D721Med (cell line): ENCODE measurements at regions not wholly inside any gene's neighbourhood (a gene's known extent, or its start where the extent isn't known, plus 50 kb on each side); places are given as distances from the start of the nearest gene placed in this dataset.

ENCODE experiments used
- DNase-seq: peaks from one replicate; pipeline ENCODE4 v3.0.0; 2011; ENCODE audit warnings: low spot score; ENCODE audit not compliant: insufficient read length
- FAIRE-seq: peaks from 2 replicates; lab custom pipeline; 2011; peaks lifted over from hg19 to GRCh38; lab: Jason Lieb, UNC
- TF ChIP-seq, protein P1 (sequence below): IDR thresholded peaks from 2 replicates; pipeline ENCODE4 v1.5.1; 2012; ENCODE audit warnings: mild to moderate bottlenecking, control low read depth; ENCODE audit not compliant: insufficient read depth; ENCODE audit errors: missing control alignments

DNA sequence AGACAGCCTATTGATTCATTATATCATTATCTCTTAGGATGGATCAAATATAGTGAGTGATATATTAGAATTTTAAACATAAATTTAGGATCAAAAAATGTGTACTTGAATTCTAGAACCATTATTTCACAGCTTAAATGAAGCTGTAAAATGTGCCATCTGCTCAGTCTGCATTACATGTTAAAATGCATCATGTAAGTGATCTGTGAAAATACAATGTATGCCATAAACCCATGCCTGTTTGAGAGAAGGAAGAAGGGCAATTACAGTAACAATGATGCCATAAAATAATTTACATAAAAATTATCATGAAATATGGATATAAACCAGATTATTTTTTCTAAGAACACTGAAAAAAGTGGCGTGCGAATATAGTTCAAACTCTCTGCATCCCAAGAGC, 1066.0 kb upstream of the ADGRL4 start:
- no peak for DNase-seq
- TF ChIP-seq, protein P1, sequence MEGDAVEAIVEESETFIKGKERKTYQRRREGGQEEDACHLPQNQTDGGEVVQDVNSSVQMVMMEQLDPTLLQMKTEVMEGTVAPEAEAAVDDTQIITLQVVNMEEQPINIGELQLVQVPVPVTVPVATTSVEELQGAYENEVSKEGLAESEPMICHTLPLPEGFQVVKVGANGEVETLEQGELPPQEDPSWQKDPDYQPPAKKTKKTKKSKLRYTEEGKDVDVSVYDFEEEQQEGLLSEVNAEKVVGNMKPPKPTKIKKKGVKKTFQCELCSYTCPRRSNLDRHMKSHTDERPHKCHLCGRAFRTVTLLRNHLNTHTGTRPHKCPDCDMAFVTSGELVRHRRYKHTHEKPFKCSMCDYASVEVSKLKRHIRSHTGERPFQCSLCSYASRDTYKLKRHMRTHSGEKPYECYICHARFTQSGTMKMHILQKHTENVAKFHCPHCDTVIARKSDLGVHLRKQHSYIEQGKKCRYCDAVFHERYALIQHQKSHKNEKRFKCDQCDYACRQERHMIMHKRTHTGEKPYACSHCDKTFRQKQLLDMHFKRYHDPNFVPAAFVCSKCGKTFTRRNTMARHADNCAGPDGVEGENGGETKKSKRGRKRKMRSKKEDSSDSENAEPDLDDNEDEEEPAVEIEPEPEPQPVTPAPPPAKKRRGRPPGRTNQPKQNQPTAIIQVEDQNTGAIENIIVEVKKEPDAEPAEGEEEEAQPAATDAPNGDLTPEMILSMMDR, result no peak
- no peak for FAIRE-seq

DNA sequence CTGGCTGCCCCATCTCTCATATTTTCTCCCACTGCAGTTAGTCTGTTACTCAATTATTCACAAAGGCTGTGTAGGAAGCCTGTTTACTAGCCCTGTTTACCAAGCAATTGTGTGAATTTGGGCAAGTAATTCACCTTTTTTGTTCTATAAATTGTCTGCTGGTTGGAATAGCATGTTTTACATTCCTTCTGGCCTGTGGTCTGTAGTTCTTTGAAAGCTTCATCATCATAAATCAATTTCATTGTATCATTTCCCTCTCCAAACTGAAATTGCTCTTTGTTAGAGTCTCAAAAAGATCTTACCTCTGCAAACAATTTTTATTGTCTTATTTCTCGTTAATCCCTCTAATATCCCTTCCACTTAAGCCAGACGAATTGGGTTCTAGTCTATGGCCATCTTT, 1059.5 kb upstream of the ADGRL4 start:
- no peak for DNase-seq
- FAIRE-seq, result no peak
- TF ChIP-seq, protein P1, result no peak

DNA sequence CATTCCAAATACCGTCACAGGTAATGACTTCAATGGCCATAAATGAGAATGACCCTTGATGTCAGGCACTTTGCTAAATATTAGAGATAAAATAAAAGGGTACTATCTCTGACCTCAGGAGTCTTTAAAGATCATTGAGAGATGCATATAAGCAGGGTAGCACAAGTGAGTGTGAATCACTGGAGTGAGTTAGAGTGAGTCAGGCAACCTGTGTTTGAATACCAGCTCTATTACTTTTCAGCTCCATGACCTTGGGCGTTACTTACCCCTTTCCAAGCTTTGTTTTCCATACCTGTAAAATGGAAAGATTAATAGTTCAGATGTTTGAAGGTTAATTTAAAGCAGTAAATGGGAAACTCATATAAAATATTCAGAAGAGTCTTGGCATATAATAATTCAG, 1058.0 kb upstream of the ADGRL4 start:
- FAIRE-seq (no peak), DNase-seq (no peak)
- TF ChIP-seq, protein P1, result no peak

DNA sequence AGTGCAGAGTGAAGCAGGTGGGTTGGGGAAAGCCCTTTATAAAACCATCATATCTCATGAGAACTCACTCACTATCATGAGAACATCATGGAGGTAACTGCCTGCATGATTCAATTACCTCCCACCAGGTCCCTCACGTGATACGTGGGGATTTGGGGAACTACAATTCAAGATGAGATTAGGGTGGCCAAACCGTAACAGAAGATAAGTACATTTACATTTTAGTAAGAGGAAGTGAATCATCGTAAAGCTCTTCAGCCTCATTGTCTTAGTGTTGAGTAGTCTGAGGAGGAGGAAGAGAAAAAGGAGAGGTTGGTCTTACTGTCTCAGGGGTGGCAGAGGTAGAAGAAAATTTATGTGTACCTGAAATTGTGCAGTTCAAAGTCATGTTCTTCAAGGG, 1053.4 kb upstream of the ADGRL4 start:
- FAIRE-seq (no peak), DNase-seq (no peak)
- TF ChIP-seq, protein P1, result no peak

DNA sequence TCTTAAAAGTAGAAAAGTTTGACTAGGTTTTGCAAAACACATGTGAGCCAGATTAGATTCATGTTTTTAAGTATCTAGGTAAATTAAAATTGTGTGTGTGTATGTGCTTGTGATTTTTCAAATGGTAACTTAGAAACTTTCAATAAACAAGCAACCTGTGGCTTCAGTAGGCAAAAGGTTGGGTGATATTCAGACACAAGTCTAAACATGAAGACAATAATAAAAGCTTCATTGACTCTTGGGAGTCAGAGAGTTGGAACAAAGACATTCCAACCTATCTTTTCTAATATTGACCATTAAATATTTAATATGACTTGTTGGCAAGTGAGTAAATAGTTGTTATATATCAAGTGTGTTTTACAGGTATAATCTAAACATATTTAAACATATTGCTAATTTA, 1049.6 kb upstream of the ADGRL4 start:
- FAIRE-seq (no peak), DNase-seq (no peak)
- TF ChIP-seq, protein P1, result no peak

DNA sequence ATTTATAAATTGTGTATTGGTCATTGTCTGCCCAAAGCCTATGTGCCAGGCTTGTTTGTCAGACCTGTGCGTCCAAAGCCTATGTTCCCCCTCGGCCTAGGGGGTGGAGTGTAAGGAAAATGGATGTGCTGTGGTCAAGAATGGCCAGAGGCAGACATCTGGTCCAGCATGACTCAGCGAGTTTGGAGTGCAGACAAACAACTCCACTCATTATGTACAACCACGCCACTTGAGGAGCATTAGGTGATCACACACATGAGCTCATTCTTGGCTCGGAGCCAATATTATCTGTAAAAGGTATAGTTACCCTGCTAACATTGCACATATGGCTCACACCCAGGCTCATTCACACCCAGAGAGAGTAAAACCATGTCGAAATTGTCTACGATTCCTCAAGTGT, 1047.6 kb upstream of the ADGRL4 start:
- TF ChIP-seq, protein P1, result no peak
- DNase-seq (no peak), FAIRE-seq (no peak)

DNA sequence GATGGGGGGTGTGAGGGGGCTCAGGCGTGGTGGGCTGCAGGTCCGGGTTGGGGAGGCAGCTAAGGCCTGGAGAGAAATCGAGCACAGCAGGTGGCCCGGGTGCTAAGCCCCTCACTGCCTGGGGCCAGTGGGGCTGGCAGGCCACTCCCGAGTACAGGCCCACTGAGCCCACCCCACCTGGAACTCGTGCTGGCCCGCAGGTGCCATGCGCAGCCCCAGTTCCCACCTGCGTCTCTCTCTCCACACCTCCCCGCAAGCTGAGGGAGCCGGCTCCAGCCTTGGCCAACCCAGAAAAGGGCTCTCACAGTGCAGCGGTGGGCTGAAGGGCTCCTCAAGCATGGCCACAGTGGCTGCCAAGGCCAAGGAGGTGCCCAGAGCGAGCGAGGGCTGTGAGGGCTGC, 1047.1 kb upstream of the ADGRL4 start:
- TF ChIP-seq, protein P1, result no peak
- no peak for FAIRE-seq
- no peak for DNase-seq
